GM06990 (cell line): ENCODE measurements at regions not wholly inside any gene's neighbourhood (a gene's known extent, or its start where the extent isn't known, plus 50 kb on each side); places are given as distances from the start of the nearest gene placed in this dataset.
"Not testable (repeated sequence)": the region's sequence is repeated elsewhere in the genome, so short reads cannot be mapped to it uniquely, and the experiment has no call there.

Source experiments
- DNase-seq: peaks from one replicate; pipeline ENCODE4 v3.0.0-alpha.2; 2011; ENCODE audit not compliant: insufficient read length; ENCODE audit errors: extremely low read depth
- H3K27me3 ChIP-seq: replicated peaks from 2 replicates; pipeline ENCODE4 v1.6.0; 2011; ENCODE audit warnings: low read length; ENCODE audit not compliant: control insufficient read depth, insufficient read depth
- H3K36me3 ChIP-seq: 2 replicates; pipeline ENCODE4 v1.5.1; 2011; ENCODE audit warnings: low read length; ENCODE audit not compliant: control insufficient read depth, insufficient read depth
- H3K4me3 ChIP-seq: replicated peaks from 2 replicates; pipeline ENCODE4 v1.5.1; 2011; ENCODE audit warnings: low read depth, mild to moderate bottlenecking, control low read depth, low read length
- TF ChIP-seq, protein P1 (sequence below): IDR thresholded peaks from 2 replicates; pipeline ENCODE4 v1.5.1; 2011; ENCODE audit warnings: low read length, control low read depth, mild to moderate bottlenecking, inconsistent platforms; ENCODE audit not compliant: insufficient read depth, poor library complexity, severe bottlenecking

DNA sequence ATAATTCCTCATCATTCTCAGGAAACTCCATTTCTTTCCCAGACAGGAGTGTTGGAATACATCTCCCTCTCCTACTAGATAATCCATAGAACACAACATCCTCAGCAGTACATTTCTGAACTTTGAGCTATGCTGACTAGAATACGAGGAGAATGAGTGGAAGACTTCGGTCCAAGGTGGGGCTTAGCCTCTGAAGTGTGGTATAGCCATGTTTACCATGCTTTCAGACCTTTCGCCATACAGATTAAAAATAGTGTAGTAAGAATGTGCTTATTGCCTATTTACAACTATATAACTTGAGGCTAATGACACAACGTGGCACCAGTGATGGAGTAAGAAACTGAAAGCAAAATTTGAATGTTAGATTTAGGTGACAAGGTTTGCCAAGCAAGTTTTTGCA is 184.5 kb upstream of the KRR1 start:
- H3K4me3 ChIP-seq: no peak overlapping the region

DNA sequence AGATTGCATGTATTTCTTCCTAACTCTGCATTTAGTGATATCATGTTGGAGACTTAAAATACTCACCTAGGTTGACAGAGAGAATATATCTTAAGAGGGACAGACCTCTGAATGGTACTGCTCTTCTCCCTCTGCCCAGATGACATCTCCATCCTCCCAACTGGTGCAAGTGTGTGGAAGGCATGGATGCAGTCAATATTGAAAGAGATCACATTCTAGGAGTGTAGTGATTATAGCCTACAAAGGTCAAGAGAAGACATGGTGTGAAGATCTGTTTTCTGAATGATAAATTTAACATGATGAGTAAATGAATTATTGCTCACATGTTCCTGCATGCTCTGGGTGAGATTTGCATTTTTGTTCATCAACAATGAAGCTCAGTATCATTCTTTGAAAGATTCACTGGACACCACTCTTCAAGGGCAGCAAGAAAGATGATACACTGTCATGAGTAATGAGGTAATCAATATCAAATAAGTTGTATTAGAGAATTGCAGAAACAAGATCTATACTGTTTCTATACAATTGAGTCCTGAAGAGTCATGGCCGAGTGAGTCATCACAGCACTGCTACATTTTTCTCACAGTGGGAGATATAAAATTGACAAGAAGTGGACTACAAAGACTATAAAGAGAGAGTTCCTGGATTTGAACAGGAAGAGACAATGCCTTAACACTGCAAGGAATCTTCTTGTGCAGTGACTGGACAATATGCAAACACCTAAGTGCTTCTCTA is 183.3 kb upstream of the KRR1 start:
- H3K27me3 ChIP-seq: no peaks in the 10 kb centered on the region
- H3K36me3 ChIP-seq: no peaks in the 10 kb centered on the region
- TF ChIP-seq, protein P1, sequence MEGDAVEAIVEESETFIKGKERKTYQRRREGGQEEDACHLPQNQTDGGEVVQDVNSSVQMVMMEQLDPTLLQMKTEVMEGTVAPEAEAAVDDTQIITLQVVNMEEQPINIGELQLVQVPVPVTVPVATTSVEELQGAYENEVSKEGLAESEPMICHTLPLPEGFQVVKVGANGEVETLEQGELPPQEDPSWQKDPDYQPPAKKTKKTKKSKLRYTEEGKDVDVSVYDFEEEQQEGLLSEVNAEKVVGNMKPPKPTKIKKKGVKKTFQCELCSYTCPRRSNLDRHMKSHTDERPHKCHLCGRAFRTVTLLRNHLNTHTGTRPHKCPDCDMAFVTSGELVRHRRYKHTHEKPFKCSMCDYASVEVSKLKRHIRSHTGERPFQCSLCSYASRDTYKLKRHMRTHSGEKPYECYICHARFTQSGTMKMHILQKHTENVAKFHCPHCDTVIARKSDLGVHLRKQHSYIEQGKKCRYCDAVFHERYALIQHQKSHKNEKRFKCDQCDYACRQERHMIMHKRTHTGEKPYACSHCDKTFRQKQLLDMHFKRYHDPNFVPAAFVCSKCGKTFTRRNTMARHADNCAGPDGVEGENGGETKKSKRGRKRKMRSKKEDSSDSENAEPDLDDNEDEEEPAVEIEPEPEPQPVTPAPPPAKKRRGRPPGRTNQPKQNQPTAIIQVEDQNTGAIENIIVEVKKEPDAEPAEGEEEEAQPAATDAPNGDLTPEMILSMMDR: no peak
- DNase-seq: no peak
- H3K4me3 ChIP-seq: no peak overlapping the region

More for the DNA sequence above, 184.5 kb upstream of the KRR1 start:
- no peak for DNase-seq
- Histone ChIP-seq H3K27me3 (no peaks in the 10 kb centered on the region), H3K36me3 (no peaks in the 10 kb centered on the region)
- TF ChIP-seq, protein P1: no peak

DNA sequence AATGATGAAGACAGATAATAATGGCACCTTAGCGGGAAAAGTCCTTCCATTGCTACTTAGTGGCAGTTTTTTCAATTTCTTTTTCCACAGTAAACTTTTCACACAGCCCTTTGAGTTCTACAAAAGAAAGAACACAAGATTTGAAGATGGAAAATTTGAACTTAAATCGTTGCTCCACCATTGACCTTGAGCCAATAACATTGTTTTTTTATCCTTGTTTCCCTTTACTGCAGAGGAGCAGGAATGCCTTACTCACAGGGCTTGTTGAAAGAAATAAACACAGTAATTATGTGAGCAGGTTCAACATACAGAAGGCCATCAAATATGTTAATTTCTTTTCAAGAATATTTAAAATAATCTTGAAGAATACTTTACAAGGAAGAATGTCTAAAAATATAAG is 181.5 kb upstream of the KRR1 start:
- DNase-seq: no peak
- Histone ChIP-seq H3K36me3 (no peaks in the 10 kb centered on the region), H3K4me3 (no peak overlapping the region), H3K27me3 (no peaks in the 10 kb centered on the region)
- TF ChIP-seq, protein P1: no peak

DNA sequence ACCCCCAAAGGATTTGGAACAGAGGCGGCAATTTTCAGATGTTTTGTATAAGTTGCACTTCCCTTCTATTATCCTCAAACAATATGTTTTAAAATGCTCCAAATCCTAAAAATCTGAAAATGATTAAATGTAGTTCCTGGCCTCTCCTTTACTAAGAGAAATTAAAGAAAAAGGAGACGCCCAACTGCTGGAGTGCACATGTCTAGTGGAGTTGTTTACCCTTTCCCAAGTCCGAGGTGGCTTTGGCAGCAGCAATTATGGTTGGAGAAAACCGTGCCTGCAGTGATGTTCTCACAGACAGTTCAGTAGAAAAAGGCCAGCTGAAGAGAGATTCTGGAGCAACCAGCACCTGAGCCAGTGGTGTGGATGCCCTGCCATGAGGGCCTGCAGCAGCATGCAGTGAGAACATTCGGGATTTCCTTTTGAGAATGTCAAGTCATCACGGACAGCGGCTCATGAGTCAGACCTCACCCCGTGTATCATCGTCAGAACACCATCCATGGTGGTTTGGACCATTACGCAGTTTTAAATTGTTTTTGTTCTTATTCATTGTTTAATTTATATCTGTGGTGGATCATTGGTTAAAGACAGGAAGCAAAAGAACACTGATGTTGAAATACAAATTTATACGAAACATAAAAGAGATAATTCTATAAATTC is 179.0 kb upstream of the KRR1 start:
- H3K27me3 ChIP-seq: no peaks in the 10 kb centered on the region
- no peaks in the 10 kb centered on the region for H3K36me3 ChIP-seq
- no peak for DNase-seq
- TF ChIP-seq, protein P1: no peak
- H3K4me3 ChIP-seq: no peak overlapping the region

DNA sequence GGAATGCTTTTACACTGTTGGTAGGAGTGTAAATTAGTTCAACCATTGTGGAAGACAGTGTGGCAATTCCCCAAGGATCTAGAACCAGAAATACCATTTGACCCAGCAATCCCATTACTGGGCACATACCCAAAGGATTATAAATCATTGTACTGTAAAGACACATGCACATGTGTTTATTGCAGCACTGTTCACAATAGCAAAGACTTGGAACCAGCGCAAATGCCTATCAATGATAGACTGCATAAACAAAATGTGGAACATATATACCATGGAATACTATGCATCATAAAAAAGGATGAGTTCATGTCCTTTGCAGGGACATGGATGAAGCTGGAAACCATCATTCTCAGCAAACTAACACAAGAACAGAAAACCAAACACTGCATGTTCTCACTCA is 174.8 kb upstream of the KRR1 start:
- H3K36me3 ChIP-seq, DNase-seq, H3K27me3 ChIP-seq, H3K4me3 ChIP-seq: not testable (repeated sequence)

DNA sequence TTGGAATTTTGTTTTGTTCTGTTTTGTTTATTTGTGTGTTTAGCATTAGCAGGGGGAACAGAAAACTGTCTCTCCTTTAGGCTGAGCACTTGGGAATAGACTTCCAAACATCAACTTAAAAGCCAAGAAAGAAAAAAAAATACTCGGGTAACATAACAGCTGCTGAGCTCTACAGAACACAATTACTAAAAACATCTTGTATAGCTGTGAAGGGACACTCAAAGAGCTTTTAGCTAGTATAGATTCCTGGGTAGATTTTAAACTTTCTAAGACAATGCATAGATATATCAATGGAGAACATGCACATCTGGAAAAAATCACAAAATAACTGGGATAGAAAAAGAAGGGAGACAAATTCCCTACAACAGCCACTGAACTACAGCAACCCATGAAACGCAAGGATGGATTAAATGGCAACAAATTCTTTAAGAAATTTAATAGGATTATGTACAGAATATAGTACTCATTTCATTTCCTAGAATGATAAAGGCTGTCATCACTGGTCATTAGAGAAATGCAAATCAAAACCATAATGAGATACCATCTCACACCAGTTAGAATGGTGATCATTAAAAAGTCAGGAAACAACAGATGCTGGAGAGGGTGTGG is 174.3 kb upstream of the KRR1 start:
- TF ChIP-seq, protein P1: no peak
- Histone ChIP-seq H3K27me3 (no peaks in the 10 kb centered on the region), H3K4me3 (no peak overlapping the region), H3K36me3 (no peaks in the 10 kb centered on the region)
- DNase-seq: no peak
